Colonic mucosa (tissue), 4 donors: ENCODE measurements at regions not wholly inside any gene's neighbourhood (a gene's known extent, or its start where the extent isn't known, plus 50 kb on each side); places are given as distances from the start of the nearest gene placed in this dataset.

Experiments
- DNase-seq: peaks from one replicate; pipeline ENCODE4 v3.0.0-alpha.2; 2020
- H3K27ac ChIP-seq: fragments of 200-600 bp; one replicate; pipeline ENCODE4 v1.8.0; 2021
- H3K27me3 ChIP-seq: fragments of 200-600 bp; one replicate; pipeline ENCODE4 v1.8.0; 2021
- H3K36me3 ChIP-seq: fragments of 200-600 bp; one replicate; pipeline ENCODE4 v1.8.0; 2021
- H3K4me1 ChIP-seq: fragments of 200-600 bp; one replicate; pipeline ENCODE4 v1.8.0; 2021; ENCODE audit warnings: mild to moderate bottlenecking
- H3K4me3 ChIP-seq: fragments of 200-600 bp; one replicate; pipeline ENCODE4 v1.8.0; 2021
- H3K9ac ChIP-seq, 2 donors: one replicate each; pipeline ENCODE4 v1.7.0; 2013; ENCODE audit warnings: control low read depth in 2 of 2, low read depth in 2 of 2, low read length in 2 of 2
- H3K9me3 ChIP-seq: fragments of 200-600 bp; one replicate; pipeline ENCODE4 v1.8.0; 2021
- CTCF ChIP-seq: fragments of 200-600 bp; IDR thresholded peaks from one replicate; pipeline ENCODE4 v1.8.0; 2022; ENCODE audit warnings: antibody characterized with exemption, mild to moderate bottlenecking
- intact Hi-C: fragments of 100-400 bp; cut with DNase I; formaldehyde crosslinking; loops from one replicate; pipeline ENCODE4 v1.14.1; 2022
- donor health status: healthy.
- donor health status: DM: no; HTN: no; CAD: no.
- donor health status: DM: no; HTN: no; CAD: no.

- Histone ChIP-seq H3K27me3 (no peaks in the 10 kb centered on the region), H3K4me3 (no peak overlapping the region), H3K27ac (no peak overlapping the region), H3K36me3 (no peaks in the 10 kb centered on the region), H3K9me3 (no peaks in the 10 kb centered on the region), H3K4me1 (no peaks in the 10 kb centered on the region), H3K9ac (no peak overlapping the region)
- no peak for DNase-seq
- intact Hi-C loops, result no loop called here
- TF ChIP-seq CTCF, result no peak
These were observed 652.2 kb upstream of the RGMB start for GRCh38 chr5:98121036-98121936.

GRCh38 chr5:98128271-98128670 lies 645.2 kb upstream of the RGMB start:
- H3K4me3 ChIP-seq, result no peak overlapping the region
- intact Hi-C loops, result no loop called here
- no peaks in the 10 kb centered on the region for H3K9me3 ChIP-seq
- no peak for DNase-seq
- TF ChIP-seq CTCF, result no peak
- H3K27ac ChIP-seq, result no peak overlapping the region
- no peak overlapping the region for H3K9ac ChIP-seq
- H3K27me3 ChIP-seq, result no peaks in the 10 kb centered on the region
- H3K36me3 ChIP-seq, result no peaks in the 10 kb centered on the region
- H3K4me1 ChIP-seq, result no peaks in the 10 kb centered on the region

GRCh38 chr5:98128846-98129245 lies 644.6 kb upstream of the RGMB start:
- Histone ChIP-seq H3K4me3 (no peak overlapping the region), H3K9ac (no peak overlapping the region), H3K9me3 (no peaks in the 10 kb centered on the region), H3K4me1 (no peaks in the 10 kb centered on the region), H3K36me3 (no peaks in the 10 kb centered on the region), H3K27ac (no peak overlapping the region), H3K27me3 (no peaks in the 10 kb centered on the region)
- DNase-seq, result no peak
- no peak for TF ChIP-seq CTCF
- intact Hi-C loops, result no loop called here

- intact Hi-C loops, result no loop called here
- Histone ChIP-seq H3K9ac (no peak overlapping the region), H3K4me1 (no peaks in the 10 kb centered on the region), H3K27me3 (no peaks in the 10 kb centered on the region), H3K4me3 (no peak overlapping the region), H3K9me3 (no peaks in the 10 kb centered on the region), H3K36me3 (no peaks in the 10 kb centered on the region), H3K27ac (no peak overlapping the region)
- DNase-seq, result no peak
- no peak for TF ChIP-seq CTCF
These were observed 643.0 kb upstream of the RGMB start for GRCh38 chr5:98130261-98131035.

- DNase-seq, result no peak
- H3K9me3 ChIP-seq, result no peaks in the 10 kb centered on the region
- intact Hi-C loops, result no loop called here
- no peaks in the 10 kb centered on the region for H3K36me3 ChIP-seq
- no peak overlapping the region for H3K4me3 ChIP-seq
- H3K27ac ChIP-seq, result no peak overlapping the region
- H3K4me1 ChIP-seq, result no peaks in the 10 kb centered on the region
- H3K9ac ChIP-seq, result no peak overlapping the region
- H3K27me3 ChIP-seq, result no peaks in the 10 kb centered on the region
- no peak for TF ChIP-seq CTCF
These were observed 629.3 kb upstream of the RGMB start for GRCh38 chr5:98144116-98144515.
